GM19463 (cell line): ENCODE measurements at regions not wholly inside any gene's neighbourhood (a gene's known extent, or its start where the extent isn't known, plus 50 kb on each side); places are given as distances from the start of the nearest gene placed in this dataset.
A peak's percentile ranks its signal among the peaks of the same experiment; 100 is the strongest.

Experiments
- ATAC-seq: cut with Tn5 transposase; IDR thresholded peaks from one replicate; pipeline ENCODE4 v1.9.1; 2021; ENCODE audit warnings: mild to moderate bottlenecking, moderate library complexity; ENCODE audit not compliant: unreplicated experiment

- no peak for ATAC-seq
These were observed 54.0 kb upstream of the PRPS1L1 start for GRCh38 chr7:18081617-18082016.

GRCh38 chr7:18082169-18082568 is 54.5 kb upstream of the PRPS1L1 start:
- ATAC-seq, result no peak

GRCh38 chr7:18086165-18087025 is 58.7 kb upstream of the PRPS1L1 start:
- ATAC-seq, result no peak

- no peak for ATAC-seq
These were observed 59.5 kb upstream of the PRPS1L1 start for GRCh38 chr7:18087026-18087686.

GRCh38 chr7:18087687-18088078 is 60.0 kb upstream of the PRPS1L1 start:
- no peak for ATAC-seq

GRCh38 chr7:18096087-18096486 is 68.4 kb upstream of the PRPS1L1 start:
- no peak for ATAC-seq

- no peak for ATAC-seq
These were observed 74.9 kb upstream of the PRPS1L1 start for GRCh38 chr7:18102576-18102975.

GRCh38 chr7:18103436-18104218 is 76.0 kb upstream of the PRPS1L1 start:
- ATAC-seq, result no peak

- no peak for ATAC-seq
These were observed 82.1 kb upstream of the PRPS1L1 start for GRCh38 chr7:18109762-18110161.

- no peak for ATAC-seq
These were observed 89.0 kb upstream of the PRPS1L1 start for GRCh38 chr7:18116661-18117060.

- no peak for ATAC-seq
These were observed 89.8 kb upstream of the PRPS1L1 start for GRCh38 chr7:18117482-18117881.

GRCh38 chr7:18119985-18120384 is 92.3 kb upstream of the PRPS1L1 start:
- ATAC-seq, result no peak

GRCh38 chr7:18123508-18124239 is 96.0 kb upstream of the PRPS1L1 start:
- no peak for ATAC-seq

- no peak for ATAC-seq
These were observed 97.8 kb upstream of the PRPS1L1 start for GRCh38 chr7:18125476-18125875.

- ATAC-seq, result no peak
These were observed 98.6 kb upstream of the PRPS1L1 start for GRCh38 chr7:18126281-18126680.

GRCh38 chr7:18128846-18129245 is 101.2 kb upstream of the PRPS1L1 start:
- ATAC-seq, result no peak

GRCh38 chr7:18132811-18133210 is 105.2 kb upstream of the PRPS1L1 start:
- ATAC-seq, result no peak

GRCh38 chr7:18133921-18134320 is 106.3 kb upstream of the PRPS1L1 start:
- ATAC-seq, result no peak

GRCh38 chr7:18140943-18141342 is 113.3 kb upstream of the PRPS1L1 start:
- no peak for ATAC-seq

GRCh38 chr7:18144166-18144565 is 116.5 kb upstream of the PRPS1L1 start:
- peak; percentile 51 for ATAC-seq

- ATAC-seq, result no peak
These were observed 117.5 kb upstream of the PRPS1L1 start for GRCh38 chr7:18145160-18145559.
